ENCODE measurements at regions not wholly inside any gene's neighbourhood (a gene's known extent, or its start where the extent isn't known, plus 50 kb on each side); places are given as distances from the start of the nearest gene placed in this dataset.

- no peak for TF ChIP-seq CTCF (conservative IDR thresholded peaks at IDR 0.05)
- no peak for TF ChIP-seq EZH2 (IDR thresholded peaks at IDR 0.05; ENCODE audit: low read depth)
Observed at GRCh38 chr6:100212131-100212530, 218.1 kb upstream of the MCHR2 start.
